Upper lobe of right lung (tissue), 1 donor: ENCODE measurements at regions not wholly inside any gene's neighbourhood (a gene's known extent, or its start where the extent isn't known, plus 50 kb on each side); places are given as distances from the start of the nearest gene placed in this dataset.

ENCODE experiments used
- ATAC-seq: fragments of 200-7000 bp; cut with Tn5 transposase; one replicate; pipeline ENCODE4 v1.9.1; 2020; ENCODE audit warnings: mild to moderate bottlenecking, moderate library complexity
- DNase-seq: peaks from one replicate; pipeline ENCODE4 v3.0.0-alpha.2; 2020
- H3K27ac ChIP-seq: fragments of 200-600 bp; one replicate; pipeline ENCODE4 v1.8.0; 2022
- H3K27me3 ChIP-seq: fragments of 200-600 bp; one replicate; pipeline ENCODE4 v1.8.0; 2022; ENCODE audit warnings: mild to moderate bottlenecking
- H3K36me3 ChIP-seq: fragments of 200-600 bp; one replicate; pipeline ENCODE4 v1.8.0; 2022
- H3K4me1 ChIP-seq: fragments of 200-600 bp; one replicate; pipeline ENCODE4 v1.8.0; 2022
- H3K4me3 ChIP-seq: fragments of 200-600 bp; one replicate; pipeline ENCODE4 v1.8.0; 2022; ENCODE audit warnings: mild to moderate bottlenecking
- H3K9me3 ChIP-seq: fragments of 200-600 bp; one replicate; pipeline ENCODE4 v1.8.0; 2022
- intact Hi-C: fragments of 100-400 bp; cut with DNase I; formaldehyde crosslinking; loops from one replicate; pipeline ENCODE4 v1.11.0; 2022
- TF ChIP-seq, protein P1 (sequence below): fragments of 200-600 bp; IDR thresholded peaks from one replicate; pipeline ENCODE4 v1.8.0; 2022; ENCODE audit warnings: antibody characterized with exemption
- donor health status: DM: no; HTN: yes; CAD: no; lungs with severe emphysema.

DNA sequence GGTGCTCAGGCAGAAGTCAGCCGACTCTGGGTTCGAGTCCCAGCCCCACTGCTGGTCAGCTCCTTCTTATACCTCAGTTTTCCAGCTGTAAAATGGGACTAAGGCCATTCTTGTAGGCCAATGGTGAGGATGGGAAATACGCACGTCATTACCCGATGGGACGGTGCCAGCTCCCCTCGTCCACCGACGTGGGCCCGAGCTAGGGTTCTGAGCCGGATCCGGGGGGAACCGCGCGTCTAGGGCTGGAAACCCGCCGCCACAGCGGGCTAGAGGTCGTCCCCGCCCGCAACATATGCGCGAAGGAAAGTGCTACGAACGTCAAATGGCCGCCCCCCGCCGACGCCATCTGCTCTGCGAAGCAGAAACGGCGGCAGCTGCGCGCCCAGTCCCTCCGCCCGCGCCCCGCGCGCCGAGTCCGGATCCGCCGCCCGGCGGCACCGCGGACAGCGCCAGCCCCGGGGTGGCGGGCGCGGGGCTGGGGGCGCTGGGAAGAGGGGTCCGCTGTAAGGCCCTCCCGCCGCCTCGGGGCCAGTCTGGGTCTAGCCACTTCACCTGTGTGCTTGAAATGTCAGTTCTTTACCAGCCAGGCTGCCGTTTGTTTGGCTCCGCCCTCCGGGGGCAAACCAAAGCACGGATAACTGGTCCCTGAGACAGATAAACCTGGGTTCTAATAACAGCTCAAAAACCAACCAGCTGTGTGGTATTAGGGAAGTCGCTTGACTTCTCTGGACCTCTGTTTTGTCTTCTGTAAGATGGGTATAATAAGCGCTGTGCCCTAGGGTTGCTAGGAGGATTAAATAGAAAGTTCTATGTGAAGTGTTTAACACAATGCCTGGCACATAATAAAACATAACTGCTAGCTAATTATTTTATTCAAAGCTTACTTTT lies 103.5 kb upstream of the RCN1 start:
- no peak overlapping the region for H3K27ac ChIP-seq

GRCh38 chr11:31986201-31986889 lies 104.5 kb upstream of the RCN1 start:
- no peaks in the 10 kb centered on the region for H3K36me3 ChIP-seq
- intact Hi-C loops, result no loop called here

More for the DNA sequence above, 103.5 kb upstream of the RCN1 start:
- no peaks in the 10 kb centered on the region for H3K36me3 ChIP-seq
- TF ChIP-seq, protein P1, sequence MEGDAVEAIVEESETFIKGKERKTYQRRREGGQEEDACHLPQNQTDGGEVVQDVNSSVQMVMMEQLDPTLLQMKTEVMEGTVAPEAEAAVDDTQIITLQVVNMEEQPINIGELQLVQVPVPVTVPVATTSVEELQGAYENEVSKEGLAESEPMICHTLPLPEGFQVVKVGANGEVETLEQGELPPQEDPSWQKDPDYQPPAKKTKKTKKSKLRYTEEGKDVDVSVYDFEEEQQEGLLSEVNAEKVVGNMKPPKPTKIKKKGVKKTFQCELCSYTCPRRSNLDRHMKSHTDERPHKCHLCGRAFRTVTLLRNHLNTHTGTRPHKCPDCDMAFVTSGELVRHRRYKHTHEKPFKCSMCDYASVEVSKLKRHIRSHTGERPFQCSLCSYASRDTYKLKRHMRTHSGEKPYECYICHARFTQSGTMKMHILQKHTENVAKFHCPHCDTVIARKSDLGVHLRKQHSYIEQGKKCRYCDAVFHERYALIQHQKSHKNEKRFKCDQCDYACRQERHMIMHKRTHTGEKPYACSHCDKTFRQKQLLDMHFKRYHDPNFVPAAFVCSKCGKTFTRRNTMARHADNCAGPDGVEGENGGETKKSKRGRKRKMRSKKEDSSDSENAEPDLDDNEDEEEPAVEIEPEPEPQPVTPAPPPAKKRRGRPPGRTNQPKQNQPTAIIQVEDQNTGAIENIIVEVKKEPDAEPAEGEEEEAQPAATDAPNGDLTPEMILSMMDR, result no peak
- DNase-seq (no peak), ATAC-seq (peak; percentile 24)
- no peaks in the 10 kb centered on the region for H3K9me3 ChIP-seq
- intact Hi-C loops, result no loop called here
- H3K27me3 ChIP-seq, result peaks cover 42% of the 10 kb centered on the region
- no peaks in the 10 kb centered on the region for H3K4me1 ChIP-seq
- no peak overlapping the region for H3K4me3 ChIP-seq

DNA sequence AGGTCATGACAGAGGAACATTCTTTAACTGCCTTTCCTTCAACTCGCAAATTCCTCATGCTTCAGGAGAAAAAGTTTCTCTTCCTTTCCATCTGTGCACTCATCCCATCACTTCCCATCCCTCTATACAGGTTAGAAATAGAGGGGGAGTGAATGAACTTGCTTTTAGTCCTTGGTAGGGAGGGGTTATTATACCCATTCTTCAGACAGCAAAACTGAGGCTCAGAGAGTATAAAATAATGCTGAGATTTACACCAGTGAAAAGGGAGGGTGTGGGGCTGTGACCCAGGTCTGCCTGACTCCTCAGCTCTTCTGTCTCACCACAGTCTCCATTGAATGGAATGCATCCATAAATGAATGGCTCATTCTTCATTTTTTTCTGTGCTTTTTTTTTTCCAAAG lies 109.4 kb upstream of the RCN1 start:
- TF ChIP-seq, protein P1, result no peak
- no peak overlapping the region for H3K4me3 ChIP-seq
- no peaks in the 10 kb centered on the region for H3K36me3 ChIP-seq
- no peaks in the 10 kb centered on the region for H3K4me1 ChIP-seq
- peaks cover 17% of the 10 kb centered on the region for H3K27me3 ChIP-seq
- no peak overlapping the region for H3K27ac ChIP-seq
- no peak for ATAC-seq
- H3K9me3 ChIP-seq, result no peaks in the 10 kb centered on the region
- intact Hi-C loops, result no loop called here
- no peak for DNase-seq

More at GRCh38 chr11:31986201-31986889, 104.5 kb upstream of the RCN1 start:
- no peak overlapping the region for H3K4me3 ChIP-seq
- TF ChIP-seq, protein P1, result no peak
- ATAC-seq (no peak), DNase-seq (no peak)
- no peaks in the 10 kb centered on the region for H3K4me1 ChIP-seq
- H3K27me3 ChIP-seq, result peaks cover 42% of the 10 kb centered on the region
- H3K9me3 ChIP-seq, result no peaks in the 10 kb centered on the region
- no peak overlapping the region for H3K27ac ChIP-seq

GRCh38 chr11:31977343-31977742 lies 113.5 kb upstream of the RCN1 start:
- TF ChIP-seq, protein P1, result no peak

GRCh38 chr11:31974366-31975136 lies 116.3 kb upstream of the RCN1 start:
- H3K27ac ChIP-seq, result no peak overlapping the region
- TF ChIP-seq, protein P1, result no peak
- DNase-seq, result no peak
- ATAC-seq, result no peak
- intact Hi-C loops, result no loop called here
- H3K9me3 ChIP-seq, result no peaks in the 10 kb centered on the region
- no peaks in the 10 kb centered on the region for H3K27me3 ChIP-seq
- no peaks in the 10 kb centered on the region for H3K36me3 ChIP-seq
- H3K4me1 ChIP-seq, result no peaks in the 10 kb centered on the region
- no peak overlapping the region for H3K4me3 ChIP-seq

More at GRCh38 chr11:31977343-31977742, 113.5 kb upstream of the RCN1 start:
- Histone ChIP-seq H3K27me3 (no peaks in the 10 kb centered on the region), H3K4me3 (no peak overlapping the region), H3K4me1 (no peaks in the 10 kb centered on the region), H3K27ac (no peak overlapping the region), H3K9me3 (no peaks in the 10 kb centered on the region), H3K36me3 (no peaks in the 10 kb centered on the region)
- ATAC-seq (no peak), DNase-seq (no peak)
- intact Hi-C loops, result no loop called here
